ENCODE measurements at regions not wholly inside any gene's neighbourhood (a gene's known extent, or its start where the extent isn't known, plus 50 kb on each side); places are given as distances from the start of the nearest gene placed in this dataset.

- TF ChIP-seq CTCF (IDR thresholded peaks at IDR 0.05) (no peak), POLR2A (IDR thresholded peaks at IDR 0.05) (no peak)
These were observed 75.6 kb upstream of the CCDC150 start for GRCh38 chr2:196563876-196564275.

All from ovary (tissue), 3 donors.